ENCODE measurements at regions not wholly inside any gene's neighbourhood (a gene's known extent, or its start where the extent isn't known, plus 50 kb on each side); places are given as distances from the start of the nearest gene placed in this dataset.

GRCh38 chr21:17105932-17106331, 406.9 kb upstream of the CXADR start:
- no peak overlapping the region for H3K4me3 ChIP-seq (ENCODE audit: low read depth, low read length, poor library complexity, severe bottlenecking)
- ChIA-PET POLR2A (ENCODE audit: low non-redundant PET) (no interaction called here), CTCF (no interaction called here)
- no peaks in the 10 kb centered on the region for H3K27me3 ChIP-seq (replicated peaks; ENCODE audit: insufficient read depth, low read depth, low read length, poor library complexity)
- no peak for DNase-seq (ENCODE audit: low spot score)
- BruUV-seq (replicated peaks), result no TSS peak
- H3K27ac ChIP-seq (ENCODE audit: low read depth, low read length, poor library complexity, severe bottlenecking), result no peak overlapping the region
- H3K4me1 ChIP-seq (ENCODE audit: insufficient read depth, low read length, poor library complexity, severe bottlenecking), result no peaks in the 10 kb centered on the region
- TF ChIP-seq EZH2 (IDR thresholded peaks at IDR 0.05; ENCODE audit: borderline replicate concordance, low read depth, low read length, poor library complexity, severe bottlenecking), result no peak
- TF ChIP-seq CTCF (conservative IDR thresholded peaks at IDR 0.05; ENCODE audit: low read depth, low read length), result no peak
- H3K9me3 ChIP-seq (ENCODE audit: low read depth, low read length, poor library complexity, severe bottlenecking), result peaks cover 44% of the 10 kb centered on the region
- H3K36me3 ChIP-seq (ENCODE audit: insufficient read depth, low read length, poor library complexity, severe bottlenecking), result no peaks in the 10 kb centered on the region
- intact Hi-C loops (cut with micrococcal nuclease; ENCODE audit: unreplicated experiment), result no loop called here

DNA sequence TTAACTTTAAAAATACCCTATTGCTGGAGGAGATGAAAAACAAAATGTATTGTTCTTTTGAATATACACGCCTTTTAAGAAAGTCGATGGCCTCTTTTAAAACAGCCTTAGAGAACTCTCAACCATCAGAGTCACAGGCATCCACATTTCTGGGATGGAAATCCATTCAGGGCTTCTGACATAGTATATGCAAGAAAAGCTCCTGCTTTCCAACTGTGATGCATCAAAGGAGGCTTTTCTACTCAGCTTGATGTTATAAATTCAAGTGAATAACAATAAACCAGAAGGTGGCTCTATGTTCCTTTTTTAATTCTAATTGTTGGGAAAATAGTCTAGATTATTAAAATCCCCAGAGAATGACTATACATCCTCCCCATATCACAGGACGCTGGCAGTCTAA, 398.8 kb upstream of the CXADR start:
- Histone ChIP-seq H3K27ac (ENCODE audit: low read depth, low read length, poor library complexity, severe bottlenecking) (no peak overlapping the region), H3K27me3 (replicated peaks; ENCODE audit: insufficient read depth, low read depth, low read length, poor library complexity) (no peaks in the 10 kb centered on the region), H3K4me3 (ENCODE audit: low read depth, low read length, poor library complexity, severe bottlenecking) (no peak overlapping the region), H3K36me3 (ENCODE audit: insufficient read depth, low read length, poor library complexity, severe bottlenecking) (no peaks in the 10 kb centered on the region), H3K4me1 (ENCODE audit: insufficient read depth, low read length, poor library complexity, severe bottlenecking) (no peaks in the 10 kb centered on the region), H3K9me3 (ENCODE audit: low read depth, low read length, poor library complexity, severe bottlenecking) (peaks cover 3% of the 10 kb centered on the region)
- no TSS peak for BruUV-seq (replicated peaks)
- intact Hi-C loops (cut with micrococcal nuclease; ENCODE audit: unreplicated experiment), result no loop called here
- POLR2A ChIA-PET (ENCODE audit: low non-redundant PET), result no interaction called here
- CTCF ChIA-PET, result no interaction called here
- TF ChIP-seq CTCF (conservative IDR thresholded peaks at IDR 0.05; ENCODE audit: low read depth, low read length) (no peak), EZH2 (IDR thresholded peaks at IDR 0.05; ENCODE audit: borderline replicate concordance, low read depth, low read length, poor library complexity, severe bottlenecking) (no peak)
- DNase-seq (ENCODE audit: low spot score), result no peak

DNA sequence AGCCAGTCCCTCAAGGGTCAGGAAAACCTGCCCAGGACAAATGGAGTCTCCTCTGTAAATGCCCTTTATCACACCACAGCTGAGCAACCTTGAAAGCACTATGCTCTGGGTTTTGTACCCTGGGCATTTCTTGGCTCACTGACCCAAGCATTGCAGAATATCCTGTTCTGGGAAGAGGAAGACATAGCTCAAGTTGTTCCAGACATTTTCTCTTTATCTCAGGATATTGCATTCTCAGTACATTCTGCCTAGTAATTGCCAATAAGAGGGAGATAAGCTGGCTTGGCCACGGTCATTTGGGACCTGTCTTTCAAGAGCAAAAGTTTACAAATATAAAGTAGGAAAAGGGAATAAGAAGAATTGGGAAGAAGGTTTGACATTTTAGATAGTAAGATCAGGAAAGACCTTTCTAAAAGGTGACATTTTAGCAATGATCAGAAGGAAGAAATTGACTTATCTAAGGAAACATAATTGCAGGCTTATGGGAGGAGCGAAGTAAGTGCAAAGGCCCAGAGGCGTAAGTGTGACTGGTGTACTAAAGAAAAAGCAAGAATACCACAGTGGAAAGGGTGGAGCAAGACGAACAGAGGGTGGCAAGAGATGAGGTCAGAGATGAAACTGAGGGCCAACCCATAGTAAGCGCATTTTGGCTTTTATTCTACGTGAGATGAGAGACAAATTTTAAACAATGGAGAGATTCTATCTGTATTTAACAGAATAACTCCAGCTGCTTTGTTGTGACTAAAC, 394.0 kb upstream of the CXADR start:
- CTCF ChIA-PET, result no interaction called here
- intact Hi-C loops (cut with micrococcal nuclease; ENCODE audit: unreplicated experiment), result no loop called here
- no peak for DNase-seq (ENCODE audit: low spot score)
- POLR2A ChIA-PET (ENCODE audit: low non-redundant PET), result no interaction called here
- Histone ChIP-seq H3K4me1 (ENCODE audit: insufficient read depth, low read length, poor library complexity, severe bottlenecking) (no peaks in the 10 kb centered on the region), H3K4me3 (ENCODE audit: low read depth, low read length, poor library complexity, severe bottlenecking) (no peak overlapping the region), H3K9me3 (ENCODE audit: low read depth, low read length, poor library complexity, severe bottlenecking) (peaks cover 3% of the 10 kb centered on the region), H3K27me3 (replicated peaks; ENCODE audit: insufficient read depth, low read depth, low read length, poor library complexity) (no peaks in the 10 kb centered on the region), H3K27ac (ENCODE audit: low read depth, low read length, poor library complexity, severe bottlenecking) (no peak overlapping the region), H3K36me3 (ENCODE audit: insufficient read depth, low read length, poor library complexity, severe bottlenecking) (no peaks in the 10 kb centered on the region)
- TF ChIP-seq EZH2 (IDR thresholded peaks at IDR 0.05; ENCODE audit: borderline replicate concordance, low read depth, low read length, poor library complexity, severe bottlenecking) (no peak), CTCF (conservative IDR thresholded peaks at IDR 0.05; ENCODE audit: low read depth, low read length) (no peak)
- BruUV-seq (replicated peaks), result no TSS peak

All from A673 (cell line).